H1 (cell line): ENCODE measurements at regions not wholly inside any gene's neighbourhood (a gene's known extent, or its start where the extent isn't known, plus 50 kb on each side); places are given as distances from the start of the nearest gene placed in this dataset.

Source experiments
- CTCF ChIA-PET: fragments of 300-600 bp; sonication (Branson Sonifier 250); formaldehyde crosslinking; loops from one replicate; lab custom pipeline; 2021; ENCODE audit not compliant: partially characterized antibody; lab: Charles Lee
- POLR2A ChIA-PET: fragments of 300-600 bp; sonication (Branson Sonifier 250); formaldehyde crosslinking; loops from one replicate; lab custom pipeline; 2021; ENCODE audit warnings: inconsistent platforms; ENCODE audit not compliant: partially characterized antibody; lab: Charles Lee
- DNase-seq, 2 experiments: peaks; one replicate each; pipeline versions ENCODE4 v3.0.0 to v3.0.0-alpha.2; 2010 to 2022; ENCODE audit warnings: low spot score in 2 of 2, low read depth in 1 of 2, mixed read lengths in 1 of 2
- FAIRE-seq: peaks from 2 replicates; lab custom pipeline; 2011; peaks lifted over from hg19 to GRCh38; lab: Jason Lieb, UNC
- H2AFZ ChIP-seq: 2 replicates; pipeline ENCODE4 v1.8.1; 2012; ENCODE audit warnings: low read length, inconsistent platforms
- H2AK5ac ChIP-seq: 2 replicates; pipeline ENCODE4 v1.6.1; 2013; ENCODE audit warnings: low read depth, low read length
- H2BK120ac ChIP-seq: replicated peaks from 2 replicates; pipeline ENCODE3; 2013; ENCODE audit warnings: low read depth, low read length, inconsistent platforms
- H2BK12ac ChIP-seq: 2 replicates; pipeline ENCODE4 v1.6.1; 2013; ENCODE audit warnings: low read depth, low read length
- H2BK15ac ChIP-seq: 2 replicates; pipeline ENCODE4 v1.6.1; 2013; ENCODE audit warnings: low read length
- H2BK20ac ChIP-seq: 2 replicates; pipeline ENCODE4 v1.6.1; 2013; ENCODE audit warnings: low read length
- H2BK5ac ChIP-seq: 2 replicates; pipeline ENCODE4 v1.6.1; 2013; ENCODE audit warnings: low read depth, low read length
- H3K14ac ChIP-seq: 2 replicates; pipeline ENCODE4 v1.6.1; 2013; ENCODE audit warnings: inconsistent platforms; ENCODE audit not compliant: insufficient read length
- H3K18ac ChIP-seq: 2 replicates; pipeline ENCODE4 v1.6.1; 2013; ENCODE audit warnings: low read length; ENCODE audit errors: extremely low read depth
- H3K23ac ChIP-seq: 2 replicates; pipeline ENCODE4 v1.6.1; 2013; ENCODE audit warnings: inconsistent platforms; ENCODE audit not compliant: insufficient read length
- H3K23me2 ChIP-seq: 2 replicates; pipeline ENCODE4 v1.6.1; 2013; ENCODE audit warnings: low read depth, low read length
- H3K27ac ChIP-seq: 2 replicates; pipeline ENCODE4 v1.6.1; 2011; ENCODE audit warnings: low read depth, low read length, inconsistent platforms
- H3K27me3 ChIP-seq, 4 experiments: replicated peaks in 1 of 4; 1 replicate in 1 of 4; 2 replicates in 3 of 4; pipeline versions ENCODE4 v1.6.1 to v1.8.1; 2011 to 2013; ENCODE audit warnings: low read length in 3 of 4, mild to moderate bottlenecking in 3 of 4, inconsistent platforms in 2 of 4, mixed read lengths in 2 of 4, moderate library complexity in 1 of 4; ENCODE audit not compliant: control insufficient read depth in 3 of 4, insufficient read depth in 3 of 4; ENCODE audit errors: extremely low read depth in 1 of 4
- H3K36me3 ChIP-seq, 4 experiments: 2 replicates each; pipeline versions ENCODE4 v1.6.1 to v1.8.1; 2011 to 2013; ENCODE audit warnings: mild to moderate bottlenecking in 4 of 4, low read length in 3 of 4, moderate library complexity in 2 of 4, control low read depth in 1 of 4, inconsistent platforms in 1 of 4; ENCODE audit not compliant: insufficient read depth in 4 of 4, control insufficient read depth in 2 of 4
- H3K4ac ChIP-seq: replicated peaks from 2 replicates; pipeline ENCODE3; 2013; ENCODE audit warnings: low read length, low read depth, mixed read lengths, inconsistent platforms; ENCODE audit not compliant: insufficient read length
- H3K4me1 ChIP-seq, 4 experiments: replicated peaks in 1 of 4; 1 replicate in 1 of 4; 2 replicates in 3 of 4; pipeline versions ENCODE4 v1.6.1 to v1.8.1; 2011 to 2013; ENCODE audit warnings: low read length in 3 of 4, inconsistent platforms in 2 of 4, mixed read lengths in 1 of 4; ENCODE audit not compliant: insufficient read depth in 4 of 4, control insufficient read depth in 3 of 4
- H3K4me2 ChIP-seq, 2 experiments: 2 replicates each; pipeline versions ENCODE4 v1.6.1 to v1.8.1; 2011 to 2013; ENCODE audit warnings: low read depth in 2 of 2, low read length in 2 of 2, control low read depth in 1 of 2, inconsistent platforms in 1 of 2, mild to moderate bottlenecking in 1 of 2; ENCODE audit not compliant: insufficient read depth in 1 of 2
- H3K4me3 ChIP-seq, 4 experiments: fragments of 200-600, 300-600 bp in 1 of 4; sonication (generic), shearing (Covaris generic), sonication (Bioruptor Twin) in 1 of 4; 2 replicates each; pipeline versions ENCODE4 v1.5.1 to v1.8.1; 2011 to 2016; ENCODE audit warnings: low read length in 4 of 4, low read depth in 3 of 4, control low read depth in 2 of 4, inconsistent platforms in 2 of 4, mild to moderate bottlenecking in 2 of 4, mixed read lengths in 1 of 4, moderate library complexity in 1 of 4; ENCODE audit not compliant: insufficient read depth in 2 of 4; ENCODE audit errors: extremely low read depth in 1 of 4
- H3K56ac ChIP-seq: replicated peaks from 2 replicates; pipeline ENCODE3; 2013; ENCODE audit warnings: low read depth, mild to moderate bottlenecking, mixed read lengths, low read length, inconsistent platforms; ENCODE audit not compliant: insufficient read length
- H3K79me1 ChIP-seq: 2 replicates; pipeline ENCODE4 v1.6.1; 2013; ENCODE audit warnings: low read depth, low read length, control low read depth
- H3K79me2 ChIP-seq, 2 experiments: 2 replicates each; pipeline versions ENCODE4 v1.6.1 to v1.8.1; 2012 to 2013; ENCODE audit warnings: low read length in 2 of 2, mild to moderate bottlenecking in 2 of 2, inconsistent platforms in 1 of 2; ENCODE audit not compliant: insufficient read depth in 2 of 2, control insufficient read depth in 1 of 2
- H3K9ac ChIP-seq, 4 experiments: replicated peaks in 1 of 4; 1 replicate in 1 of 4; 2 replicates in 3 of 4; pipeline versions ENCODE4 v1.6.1 to v1.8.1; 2011 to 2013; ENCODE audit warnings: low read depth in 3 of 4, low read length in 3 of 4, control low read depth in 2 of 4, mild to moderate bottlenecking in 2 of 4, moderate library complexity in 2 of 4, inconsistent platforms in 1 of 4; ENCODE audit errors: extremely low read depth in 1 of 4
- H3K9me3 ChIP-seq, 2 experiments: 2 replicates each; pipeline versions ENCODE4 v1.6.1 to v1.8.1; 2012 to 2013; ENCODE audit warnings: mild to moderate bottlenecking in 2 of 2, moderate library complexity in 2 of 2, control low read depth in 1 of 2, inconsistent platforms in 1 of 2, low read depth in 1 of 2, low read length in 1 of 2, mixed read lengths in 1 of 2; ENCODE audit not compliant: insufficient read depth in 2 of 2
- H4K20me1 ChIP-seq, 2 experiments: replicated peaks in 1 of 2; 2 replicates each; pipeline versions ENCODE3 to v1.8.1; 2011 to 2013; ENCODE audit warnings: inconsistent platforms in 2 of 2, low read length in 2 of 2, mild to moderate bottlenecking in 1 of 2; ENCODE audit not compliant: insufficient read depth in 2 of 2, control insufficient read depth in 1 of 2
- H4K5ac ChIP-seq: 2 replicates; pipeline ENCODE4 v1.6.1; 2013; ENCODE audit warnings: low read length, low read depth, mixed read lengths, inconsistent platforms; ENCODE audit not compliant: insufficient read length
- H4K8ac ChIP-seq: 2 replicates; pipeline ENCODE4 v1.8.0; 2013; ENCODE audit warnings: mild to moderate bottlenecking, moderate library complexity, low read length, inconsistent platforms; ENCODE audit not compliant: insufficient read depth; ENCODE audit errors: extremely low read depth
- H4K91ac ChIP-seq: replicated peaks from 2 replicates; pipeline ENCODE3; 2013; ENCODE audit warnings: low read length, mixed read lengths, inconsistent platforms; ENCODE audit not compliant: insufficient read length
- ATF2 ChIP-seq: IDR thresholded peaks from 2 replicates; pipeline ENCODE4 v1.6.1; 2012; ENCODE audit warnings: low read length, inconsistent platforms
- POU5F1 ChIP-seq: IDR thresholded peaks from 2 replicates; pipeline ENCODE4 v1.6.1; 2011; ENCODE audit warnings: low read depth, mild to moderate bottlenecking, low read length, moderate library complexity
- RAD21 ChIP-seq, 2 experiments: IDR thresholded peaks in 1 of 2; conservative IDR thresholded peaks in 1 of 2; 2 replicates each; pipeline ENCODE4 v1.6.1; 2011; ENCODE audit warnings: low read depth in 2 of 2, low read length in 2 of 2, improper control_type of control experiment in 1 of 2, inconsistent platforms in 1 of 2, mild to moderate bottlenecking in 1 of 2, moderate library complexity in 1 of 2
- RNF2 ChIP-seq: fragments of 200-900, 300-1000 bp; sonication (generic); IDR thresholded peaks from 2 replicates; pipeline ENCODE4 v1.7.1; 2016; ENCODE audit warnings: borderline replicate concordance, low read depth, mild to moderate bottlenecking, antibody characterized with exemption, low read length; ENCODE audit not compliant: poor library complexity, severe bottlenecking; ENCODE audit errors: missing control alignments
- USF2 ChIP-seq: IDR thresholded peaks from 2 replicates; pipeline ENCODE4 v1.6.1; 2011; ENCODE audit warnings: low read length, improper control_type of control experiment
- WGBS, 2 experiments: shearing (Covaris generic) in 1 of 2; methylation state at CpG; one replicate each; pipeline versions ENCODE4 v1.1.6 to v1.1.7; 2013 to 2015; ENCODE audit warnings: low lambda C conversion rate in 2 of 2, mixed read lengths in 2 of 2, inconsistent platforms in 1 of 2, low coverage in 1 of 2, missing lambda C conversion rate in 1 of 2; ENCODE audit not compliant: insufficient replicate concordance in 2 of 2, insufficient coverage in 1 of 2, insufficient read length in 1 of 2; ENCODE audit errors: extremely low coverage in 1 of 2, missing lambda C conversion rate in 1 of 2; 5-methylcytosine and 5-hydroxymethylcytosine counted together

GRCh38 chr21:35178827-35179226 is 129.7 kb upstream of the RUNX1 start:
- H4K5ac ChIP-seq, result no peak overlapping the region
- no peaks in the 10 kb centered on the region for H3K4me1 ChIP-seq
- 88% methylated on average over 1 of the region's 1 CpG; no CpG with 5 or more reads in 1 of the 2 experiments for WGBS, 2 experiments
- TF ChIP-seq USF2, result no peak
- no peak for TF ChIP-seq RAD21 (IDR thresholded peaks at IDR 0.05 in 1 of 2, conservative IDR thresholded peaks at IDR 0.05 in 1 of 2; ENCODE audit: low read depth in 2 of 2, low read length in 2 of 2)
- no peak for TF ChIP-seq ATF2
- TF ChIP-seq POU5F1, result no peak
- TF ChIP-seq RNF2, result no peak
- no peak overlapping the region for H2BK20ac ChIP-seq
- no peak overlapping the region for H4K91ac ChIP-seq
- H3K23me2 ChIP-seq, result no peaks in the 10 kb centered on the region
- CTCF ChIA-PET, result no interaction called here
- H3K56ac ChIP-seq, result no peak overlapping the region
- no peak overlapping the region for H3K14ac ChIP-seq
- H2BK15ac ChIP-seq, result no peak overlapping the region
- H2BK120ac ChIP-seq, result no peak overlapping the region
- no peak overlapping the region for H3K27ac ChIP-seq
- H3K4ac ChIP-seq, result no peak overlapping the region
- no peak overlapping the region for H3K4me2 ChIP-seq
- no peaks in the 10 kb centered on the region for H3K27me3 ChIP-seq
- H3K23ac ChIP-seq, result peak overlapping the region; percentile 11
- POLR2A ChIA-PET, result no interaction called here
- H3K9ac ChIP-seq, result no peak overlapping the region
- no peak for FAIRE-seq
- no peak overlapping the region for H2AFZ ChIP-seq
- H3K79me2 ChIP-seq, result no peaks in the 10 kb centered on the region
- no peak for DNase-seq
- H3K4me3 ChIP-seq, result no peak overlapping the region
- H3K36me3 ChIP-seq, result no peaks in the 10 kb centered on the region
- no peak overlapping the region for H2BK5ac ChIP-seq
- H2BK12ac ChIP-seq, result no peak overlapping the region
- H2AK5ac ChIP-seq, result no peak overlapping the region
- no peak overlapping the region for H4K8ac ChIP-seq
- no peaks in the 10 kb centered on the region for H3K79me1 ChIP-seq
- H3K18ac ChIP-seq, result no peak overlapping the region
- H3K9me3 ChIP-seq, result no peaks in the 10 kb centered on the region
- H4K20me1 ChIP-seq, result no peaks in the 10 kb centered on the region
